Right renal cortex interstitium (tissue), 3 donors: ENCODE measurements at regions not wholly inside any gene's neighbourhood (a gene's known extent, or its start where the extent isn't known, plus 50 kb on each side); places are given as distances from the start of the nearest gene placed in this dataset.
"Not testable (repeated sequence)": the region's sequence is repeated elsewhere in the genome, so short reads cannot be mapped to it uniquely, and the experiment has no call there.

ENCODE experiments used
- DNase-seq, 3 donors: peaks; one replicate each; pipeline ENCODE4 v3.0.0-alpha.2; 2013; ENCODE audit warnings: low read depth in 3 of 3, low spot score in 2 of 3

GRCh38 chr5:23718564-23718963 is 211.2 kb downstream of the PRDM9 start:
- DNase-seq = no peak

- DNase-seq = no peak
Observed at GRCh38 chr5:23721336-23721735, 213.9 kb downstream of the PRDM9 start.

- DNase-seq = no peak
Observed at GRCh38 chr5:23727271-23727670, 219.9 kb downstream of the PRDM9 start.

GRCh38 chr5:23730023-23730422 is 222.6 kb downstream of the PRDM9 start:
- DNase-seq = no peak

DNA sequence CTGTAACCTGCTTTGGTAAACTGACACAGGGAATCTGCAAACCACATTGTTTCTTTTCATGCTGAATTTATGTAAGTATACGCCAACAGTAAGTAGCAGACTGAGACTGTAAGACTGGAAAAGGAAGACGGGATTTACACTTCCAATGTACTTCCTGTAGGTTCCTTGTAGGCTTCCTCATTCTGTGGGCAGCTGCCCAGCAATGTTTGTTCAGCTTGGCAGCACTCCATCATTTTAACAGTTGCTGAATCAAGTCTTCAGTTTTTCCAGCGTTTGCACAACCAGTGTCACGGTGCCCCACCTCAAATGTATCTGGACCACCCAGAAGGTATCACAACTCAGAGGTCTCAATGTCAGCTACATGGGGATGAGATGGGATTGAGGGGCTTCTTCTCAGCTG is 232.6 kb downstream of the PRDM9 start:
- DNase-seq = no peak

GRCh38 chr5:23742701-23743100 is 235.3 kb downstream of the PRDM9 start:
- DNase-seq = no peak

DNA sequence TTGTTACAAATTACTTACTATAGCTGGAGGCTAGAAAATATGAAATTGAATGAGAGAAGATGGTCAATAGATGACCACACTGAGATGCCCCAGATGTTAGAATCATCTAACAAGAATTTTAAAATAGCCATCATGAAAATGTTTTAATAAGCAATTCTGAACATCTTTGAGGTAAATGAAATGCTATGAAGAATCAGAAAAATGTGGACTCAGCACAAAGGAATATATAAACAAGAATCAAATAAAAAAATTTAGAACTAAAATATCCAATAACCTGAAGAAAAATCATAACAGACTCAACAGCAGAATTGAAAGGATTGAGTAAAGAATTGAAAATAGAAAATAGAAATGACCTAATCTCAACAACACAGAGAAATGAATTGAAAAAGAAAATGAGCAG is 248.5 kb downstream of the PRDM9 start:
- no peak for DNase-seq

- no peak for DNase-seq
Observed at GRCh38 chr5:23756779-23757178, 249.4 kb downstream of the PRDM9 start.

GRCh38 chr5:23763170-23763569 is 255.8 kb downstream of the PRDM9 start:
- no peak for DNase-seq

GRCh38 chr5:23776684-23777083 is 269.3 kb downstream of the PRDM9 start:
- DNase-seq = no peak

- DNase-seq = not testable (repeated sequence)
Observed at GRCh38 chr5:23800307-23800706, 292.9 kb downstream of the PRDM9 start.

DNA sequence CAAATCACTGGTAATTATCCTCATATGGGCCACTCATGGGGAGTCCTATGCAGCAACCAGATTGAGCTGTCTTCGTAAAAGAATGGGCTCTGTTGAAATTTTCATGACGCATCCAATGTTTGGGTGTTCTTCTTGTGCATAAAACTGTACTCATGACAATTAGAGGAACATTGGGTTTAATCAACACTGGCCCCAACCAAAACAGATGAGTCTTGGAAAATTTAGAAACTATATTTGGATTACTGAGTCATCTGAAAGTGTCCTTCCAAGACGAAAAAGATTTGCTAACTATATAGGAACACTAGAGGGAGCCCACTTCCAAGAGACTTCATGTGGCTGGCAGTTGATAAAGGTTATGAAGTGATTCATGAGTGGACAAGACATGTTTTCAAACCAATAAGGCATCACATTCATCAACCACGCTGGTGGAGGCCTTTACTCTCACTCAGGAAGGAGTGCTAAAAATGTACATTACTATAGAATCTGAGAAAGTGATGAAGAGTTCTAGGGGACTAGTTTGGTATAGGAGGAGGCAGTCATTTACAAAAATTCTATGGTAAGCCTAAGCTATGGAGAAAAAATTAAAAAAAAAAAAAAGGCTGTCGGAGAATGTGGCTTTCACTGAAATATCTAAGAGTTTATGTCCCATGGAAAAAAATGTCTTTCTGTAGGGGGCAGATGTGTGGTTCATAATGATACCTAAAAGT is 313.5 kb downstream of the PRDM9 start:
- peak in 1 of 3 donors; percentile 6 for DNase-seq

- DNase-seq = no peak
Observed at GRCh38 chr5:23823521-23823920, 316.1 kb downstream of the PRDM9 start.

GRCh38 chr5:23825196-23825595 is 317.8 kb downstream of the PRDM9 start:
- no peak for DNase-seq

- DNase-seq = no peak
Observed at GRCh38 chr5:23840083-23840482, 332.7 kb downstream of the PRDM9 start.

DNA sequence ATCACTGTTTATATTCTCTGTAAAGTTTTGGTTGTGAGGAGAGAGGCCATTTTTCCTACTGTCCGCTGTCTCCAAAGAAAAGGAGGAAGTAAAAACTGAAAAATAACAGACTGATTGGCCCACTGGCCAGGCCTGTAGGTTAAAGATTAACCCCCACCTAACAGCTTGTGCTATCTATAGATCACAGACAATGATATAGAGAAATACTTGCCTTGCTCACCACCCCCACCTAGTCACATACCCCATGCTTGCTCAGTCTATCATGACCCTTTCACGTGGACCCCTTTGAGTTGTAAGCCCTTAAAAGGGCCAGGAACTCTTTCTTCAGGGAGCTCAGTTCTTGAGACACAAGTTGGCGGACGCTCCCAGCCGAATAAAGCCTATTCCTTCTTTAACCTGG is 357.4 kb downstream of the PRDM9 start:
- no peak for DNase-seq

DNA sequence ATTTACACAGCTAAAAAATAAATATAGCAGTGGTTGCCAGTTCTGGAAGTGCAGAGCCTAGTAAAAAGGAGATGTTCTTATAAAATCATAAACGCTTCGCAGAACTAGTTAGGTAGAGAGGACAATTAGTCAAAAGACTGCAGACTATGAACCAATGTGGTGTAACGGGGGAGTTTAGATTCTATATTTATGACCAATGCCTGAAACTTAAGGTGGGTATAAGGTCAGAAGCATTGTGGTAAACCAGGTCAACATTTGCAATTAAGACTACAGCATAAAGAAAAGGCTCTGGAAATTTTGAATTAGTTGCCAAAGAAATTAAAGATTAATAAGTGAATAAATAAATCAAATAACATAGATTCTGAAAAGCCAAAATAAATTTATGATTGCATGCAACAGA is 370.4 kb downstream of the PRDM9 start:
- no peak for DNase-seq

DNA sequence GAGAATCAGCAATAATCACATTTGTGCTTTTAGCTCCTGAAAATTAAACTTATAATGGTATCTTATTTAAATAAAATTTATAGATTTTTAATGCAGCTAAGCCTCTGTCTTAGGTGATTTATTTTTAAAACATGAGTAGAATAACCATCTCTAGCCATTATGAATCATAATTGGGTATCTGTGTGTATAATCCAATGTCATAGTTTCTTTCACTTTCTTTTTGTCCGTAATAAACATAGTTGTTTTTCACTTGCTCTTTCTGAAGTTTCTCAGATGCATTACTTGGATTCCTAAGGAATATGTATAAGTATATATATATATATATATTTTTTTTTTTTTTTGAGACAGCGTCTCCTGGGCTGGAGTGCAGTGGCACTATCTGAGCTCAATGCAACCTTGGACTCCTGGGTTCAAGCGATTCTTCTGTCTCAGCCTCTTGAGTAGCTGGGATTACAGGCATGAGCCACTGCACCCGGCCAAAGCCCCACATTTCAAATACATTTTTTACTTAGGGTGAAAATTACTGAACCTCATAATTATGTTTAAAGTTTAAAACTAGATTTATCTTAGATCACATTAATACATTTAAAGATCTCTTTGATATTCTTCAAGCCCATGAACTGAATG is 377.1 kb downstream of the PRDM9 start:
- no peak for DNase-seq

DNA sequence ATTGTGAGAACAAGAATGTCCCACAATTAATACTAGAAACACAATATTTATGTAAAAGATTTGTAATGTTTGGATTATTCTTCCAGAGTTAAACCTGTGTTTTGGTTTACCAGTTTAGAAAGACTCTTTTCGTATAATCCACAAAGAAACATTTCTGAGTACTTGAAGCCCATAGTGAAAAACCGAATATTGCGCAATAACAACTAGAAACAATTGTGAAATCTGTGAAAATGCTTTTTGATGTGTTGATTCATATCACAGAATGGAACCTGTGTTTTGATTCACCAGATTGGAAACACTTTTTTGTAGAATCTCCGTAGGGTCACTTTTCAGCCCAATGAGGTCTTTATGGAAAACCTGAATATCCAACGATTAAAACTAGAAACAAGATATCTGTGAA is 386.2 kb downstream of the PRDM9 start:
- DNase-seq = no peak

GRCh38 chr5:23895614-23896013 is 388.2 kb downstream of the PRDM9 start:
- DNase-seq = no peak

- DNase-seq = no peak
Observed at GRCh38 chr5:23930985-23931384, 423.6 kb downstream of the PRDM9 start.

DNA sequence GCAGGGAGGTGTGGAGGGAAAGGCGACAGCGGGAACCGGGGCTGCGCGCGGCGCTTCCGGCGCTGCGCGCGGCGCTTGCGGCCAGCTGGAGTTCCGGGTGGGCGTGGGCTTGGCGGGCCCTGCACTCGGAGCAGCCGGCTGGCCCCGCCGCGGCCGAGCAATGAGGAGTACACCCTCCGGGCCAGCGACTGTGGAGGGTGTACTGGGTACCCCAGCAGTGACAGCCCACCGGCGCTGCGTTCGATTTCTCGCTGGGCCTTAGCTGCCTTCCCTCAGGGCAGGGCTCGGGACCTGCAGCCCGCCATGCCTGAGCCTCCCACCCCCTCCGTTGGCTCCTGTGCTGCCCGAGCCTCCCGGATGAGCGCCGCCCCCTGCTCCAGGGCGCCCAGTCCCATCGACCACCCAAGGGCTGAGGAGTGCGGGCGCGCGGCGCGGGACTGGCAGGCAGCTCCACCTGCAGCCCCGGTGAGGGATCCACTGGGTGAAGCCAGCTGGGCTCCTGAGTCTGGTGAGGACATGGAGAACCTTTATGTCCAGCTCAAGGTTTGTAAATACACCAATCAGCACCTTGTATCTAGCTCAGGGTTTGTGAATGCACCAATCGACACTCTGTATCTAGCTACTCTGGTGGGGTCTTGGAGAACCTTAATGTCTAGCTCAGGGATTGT is 444.0 kb downstream of the PRDM9 start:
- DNase-seq = not testable (repeated sequence)
